ENCODE measurements at regions not wholly inside any gene's neighbourhood (a gene's known extent, or its start where the extent isn't known, plus 50 kb on each side); places are given as distances from the start of the nearest gene placed in this dataset.

GRCh38 chr18:59778434-59778833, 81.2 kb upstream of the CCBE1 start:
- Histone ChIP-seq H3K4me2 (ENCODE audit: control insufficient read depth, insufficient read depth) (no peak overlapping the region), H3K9me3 (replicated peaks; ENCODE audit: control insufficient read depth, insufficient read depth, low read length) (no peaks in the 10 kb centered on the region), H3K36me3 (ENCODE audit: control insufficient read depth in 2 of 2, insufficient read depth in 2 of 2, low read length in 1 of 2) (no peaks in the 10 kb centered on the region), H3K4me1 (ENCODE audit: control insufficient read depth, insufficient read depth, low read length) (no peaks in the 10 kb centered on the region), H2AFZ (ENCODE audit: control insufficient read depth, low read depth, low read length) (no peak overlapping the region), H3K4me3 (no peak overlapping the region), H3K9ac (ENCODE audit: control insufficient read depth, insufficient read depth, low read length) (no peak overlapping the region), H3K79me2 (ENCODE audit: control insufficient read depth, insufficient read depth, low read length) (no peaks in the 10 kb centered on the region), H3K27me3 (replicated peaks in 1 of 2; ENCODE audit: control insufficient read depth in 2 of 2, insufficient read depth in 2 of 2, low read length in 1 of 2) (no peaks in the 10 kb centered on the region), H4K20me1 (ENCODE audit: control insufficient read depth, insufficient read depth) (no peaks in the 10 kb centered on the region), H3K27ac (ENCODE audit: control insufficient read depth, insufficient read depth) (no peak overlapping the region)
- DNase-seq (ENCODE audit: low read depth, low spot score) (no peak), FAIRE-seq (no peak), ATAC-seq (no peak)
- in situ Hi-C loops (cut with MboI) (no loop called here), intact Hi-C loops (cut with micrococcal nuclease; ENCODE audit: unreplicated experiment) (no loop called here)
- SMC1A ChIA-PET (ENCODE audit: uncharacterized antibody, unreplicated experiment): no interaction called here
- TF ChIP-seq CBX5 (IDR thresholded peaks at IDR 0.05; ENCODE audit: low read depth): no peak
- no peak for TF ChIP-seq SREBF2 (IDR thresholded peaks at IDR 0.05; ENCODE audit: low read length)
- no peak for TF ChIP-seq E4F1 (IDR thresholded peaks at IDR 0.05; ENCODE audit: borderline replicate concordance, partially characterized antibody)
- TF ChIP-seq SMAD5 (IDR thresholded peaks at IDR 0.05; ENCODE audit: low read depth): no peak
- TF ChIP-seq CREB1 (IDR thresholded peaks at IDR 0.05; ENCODE audit: low read depth): no peak
- TF ChIP-seq MYB (IDR thresholded peaks at IDR 0.05; ENCODE audit: borderline replicate concordance, low read depth, low read length): no peak
- TF ChIP-seq RUNX3 (IDR thresholded peaks at IDR 0.05; ENCODE audit: low read length): no peak
- no TSS peak for BruUV-seq (replicated peaks)
- 50% methylated on average over 1 of the region's 1 CpG for WGBS (ENCODE audit: insufficient coverage, insufficient replicate concordance, low lambda C conversion rate, missing lambda C conversion rate)
- CTCF ChIA-PET: no interaction called here
- POLR2A ChIA-PET: no interaction called here
- RAD21 ChIA-PET (ENCODE audit: unreplicated experiment): no interaction called here

DNA sequence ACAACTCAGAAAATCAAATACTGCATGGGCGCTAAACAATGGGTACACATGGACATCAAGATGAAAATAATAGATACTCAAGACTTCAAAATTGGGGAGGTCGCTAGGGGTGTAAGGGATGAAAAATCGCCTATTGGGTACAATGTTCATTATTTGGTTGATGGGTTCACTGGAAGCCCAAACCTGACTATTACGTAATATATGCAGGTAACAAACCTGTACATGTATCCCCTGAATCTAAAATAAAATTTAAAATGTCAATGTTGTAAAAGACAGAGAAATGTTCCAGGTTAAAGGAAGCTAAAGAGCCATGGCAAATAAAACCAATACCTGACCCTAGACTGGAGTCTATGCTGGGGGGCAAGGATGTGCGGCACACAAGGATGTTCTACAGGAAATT, 80.4 kb upstream of the CCBE1 start:
- Histone ChIP-seq H3K36me3 (ENCODE audit: control insufficient read depth in 2 of 2, insufficient read depth in 2 of 2, low read length in 1 of 2) (no peaks in the 10 kb centered on the region), H2AFZ (ENCODE audit: control insufficient read depth, low read depth, low read length) (no peak overlapping the region), H4K20me1 (ENCODE audit: control insufficient read depth, insufficient read depth) (no peaks in the 10 kb centered on the region), H3K27ac (ENCODE audit: control insufficient read depth, insufficient read depth) (no peak overlapping the region), H3K9me3 (replicated peaks; ENCODE audit: control insufficient read depth, insufficient read depth, low read length) (no peaks in the 10 kb centered on the region), H3K4me3 (no peak overlapping the region), H3K79me2 (ENCODE audit: control insufficient read depth, insufficient read depth, low read length) (no peaks in the 10 kb centered on the region), H3K4me1 (ENCODE audit: control insufficient read depth, insufficient read depth, low read length) (no peaks in the 10 kb centered on the region), H3K27me3 (replicated peaks in 1 of 2; ENCODE audit: control insufficient read depth in 2 of 2, insufficient read depth in 2 of 2, low read length in 1 of 2) (no peaks in the 10 kb centered on the region), H3K4me2 (ENCODE audit: control insufficient read depth, insufficient read depth) (no peak overlapping the region), H3K9ac (ENCODE audit: control insufficient read depth, insufficient read depth, low read length) (no peak overlapping the region)
- CTCF ChIA-PET: no interaction called here
- no peak for ATAC-seq
- no TSS peak for BruUV-seq (replicated peaks)
- intact Hi-C loops (cut with micrococcal nuclease; ENCODE audit: unreplicated experiment): no loop called here
- DNase-seq (ENCODE audit: low read depth, low spot score): no peak
- in situ Hi-C loops (cut with MboI): no loop called here
- TF ChIP-seq NFYB (IDR thresholded peaks at IDR 0.05; ENCODE audit: insufficient read depth, low read depth, low read length): no peak
- no peak for TF ChIP-seq HSF1 (IDR thresholded peaks at IDR 0.05; ENCODE audit: low read depth, low read length)
- TF ChIP-seq RAD21 (IDR thresholded peaks at IDR 0.05; ENCODE audit: insufficient read depth, low read depth, low read length): no peak
- TF ChIP-seq BHLHE40 (IDR thresholded peaks at IDR 0.05; ENCODE audit: borderline replicate concordance in 1 of 2, low read depth in 2 of 2, low read length in 1 of 2): no peak
- no peak for TF ChIP-seq ZNF217 (IDR thresholded peaks at IDR 0.05)
- POLR2A ChIA-PET: no interaction called here
- SMC1A ChIA-PET (ENCODE audit: uncharacterized antibody, unreplicated experiment): no interaction called here
- 59% methylated on average over 5 of the region's 5 CpGs for WGBS (ENCODE audit: insufficient coverage, insufficient replicate concordance, low lambda C conversion rate, missing lambda C conversion rate)
- RAD21 ChIA-PET (ENCODE audit: unreplicated experiment): no interaction called here
- no peak for FAIRE-seq

Data from GM12878 (cell line).